Right lobe of liver (tissue), 6 donors: ENCODE measurements at regions not wholly inside any gene's neighbourhood (a gene's known extent, or its start where the extent isn't known, plus 50 kb on each side); places are given as distances from the start of the nearest gene placed in this dataset.
"Not testable (repeated sequence)": the region's sequence is repeated elsewhere in the genome, so short reads cannot be mapped to it uniquely, and the experiment has no call there.

ENCODE experiments used
- ATAC-seq, 4 donors: fragments of 200-7000 bp; cut with Tn5 transposase; one replicate each; pipeline ENCODE4 v1.9.1; 2020; ENCODE audit warnings: mild to moderate bottlenecking in 4 of 4, moderate library complexity in 4 of 4
- DNase-seq, 3 donors: peaks; one replicate each; pipeline ENCODE4 v3.0.0-alpha.2; 2020
- H3K27ac ChIP-seq, 3 donors: fragments of 200-600 bp; one replicate each; pipeline ENCODE4 v1.8.0; 2022
- H3K27me3 ChIP-seq, 2 donors: fragments of 200-600 bp; one replicate each; pipeline ENCODE4 v1.8.0; 2022
- H3K36me3 ChIP-seq, 4 donors: fragments of 200-600 bp; sonication (generic) in 1 of 4; one replicate each; pipeline versions ENCODE4 v1.5.1 to v1.8.0; 2017 to 2022; ENCODE audit warnings: control low read depth in 1 of 4
- H3K4me1 ChIP-seq, 4 donors: fragments of 200-600 bp; sonication (generic) in 1 of 4; one replicate each; pipeline versions ENCODE4 v1.5.1 to v1.8.0; 2017 to 2022; ENCODE audit warnings: control low read depth in 1 of 4
- H3K4me3 ChIP-seq, 3 donors: fragments of 200-600 bp; one replicate each; pipeline ENCODE4 v1.8.0; 2022
- H3K9me3 ChIP-seq, 4 donors: fragments of 200-600 bp; sonication (generic) in 1 of 4; one replicate each; pipeline versions ENCODE4 v1.5.1 to v1.8.0; 2017 to 2022; ENCODE audit warnings: control low read depth in 1 of 4
- CTCF ChIP-seq, 4 donors: fragments of 200-600 bp in 3 of 4; fragments of 450-650 bp in 1 of 4; IDR thresholded peaks; one replicate each; pipeline versions ENCODE4 v1.5.1 to v1.8.0; 2016 to 2022; ENCODE audit warnings: antibody characterized with exemption in 4 of 4, mild to moderate bottlenecking in 2 of 4
- POLR2A ChIP-seq: fragments of 450-650 bp; IDR thresholded peaks from one replicate; pipeline ENCODE4 v1.6.1; 2017; ENCODE audit warnings: antibody characterized with exemption, mild to moderate bottlenecking
- WGBS: methylation state at CpG from one replicate; pipeline ENCODE4 v1.1.6; 2018; ENCODE audit warnings: low coverage, low lambda C conversion rate; ENCODE audit not compliant: insufficient coverage; ENCODE audit errors: missing lambda C conversion rate; 5-methylcytosine and 5-hydroxymethylcytosine counted together
- intact Hi-C, 2 donors: fragments of 100-400 bp; cut with DNase I; formaldehyde crosslinking; loops; one replicate each; pipeline versions ENCODE4 v1.11.2 to v1.14.1; 2022
- donor health status: DM: no; HTN: yes; CAD: no.
- donor health status: DM: no; HTN: no; CAD: no.
- donor health status: DM: no; HTN: no; CAD: no.
- donor health status: DM: no; HTN: yes; CAD: no.
- donor health status: DM: no; HTN: yes; CAD: no.

DNA sequence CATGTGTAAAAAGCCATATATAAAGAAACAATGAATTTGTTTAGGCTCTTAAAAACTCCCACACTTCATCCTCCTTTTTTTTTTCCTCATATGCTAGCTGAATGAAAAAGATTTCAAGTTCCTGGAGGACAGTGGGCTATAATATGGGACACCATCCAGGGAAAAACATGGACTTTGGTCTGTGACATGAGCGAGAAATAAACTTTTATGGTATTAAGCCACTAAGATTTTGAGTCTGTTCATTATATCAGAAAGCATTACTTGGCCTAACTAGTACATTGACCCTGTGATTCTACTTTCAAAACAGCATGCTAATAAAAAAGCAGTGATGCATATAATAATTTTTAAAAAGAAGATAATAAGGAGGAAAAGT, 392.3 kb upstream of the CAMK1G start:
- peak; percentile 25 to 71 (median 56) for ATAC-seq
- H3K9me3 ChIP-seq = peaks cover 0 to 2% (median 0%) of the 10 kb centered on the region in 4 donors
- DNase-seq = no peak
- 14% methylated on average over 1 of the region's 1 CpG for WGBS
- H3K27me3 ChIP-seq = no peaks in the 10 kb centered on the region
- H3K27ac ChIP-seq = no peak overlapping the region
- TF ChIP-seq POLR2A (no peak), CTCF (IDR thresholded peaks at IDR 0.05) (no peak)
- H3K4me1 ChIP-seq = no peaks in the 10 kb centered on the region
- intact Hi-C loops = no loop called here
- no peaks in the 10 kb centered on the region for H3K36me3 ChIP-seq
- H3K4me3 ChIP-seq = no peak overlapping the region

DNA sequence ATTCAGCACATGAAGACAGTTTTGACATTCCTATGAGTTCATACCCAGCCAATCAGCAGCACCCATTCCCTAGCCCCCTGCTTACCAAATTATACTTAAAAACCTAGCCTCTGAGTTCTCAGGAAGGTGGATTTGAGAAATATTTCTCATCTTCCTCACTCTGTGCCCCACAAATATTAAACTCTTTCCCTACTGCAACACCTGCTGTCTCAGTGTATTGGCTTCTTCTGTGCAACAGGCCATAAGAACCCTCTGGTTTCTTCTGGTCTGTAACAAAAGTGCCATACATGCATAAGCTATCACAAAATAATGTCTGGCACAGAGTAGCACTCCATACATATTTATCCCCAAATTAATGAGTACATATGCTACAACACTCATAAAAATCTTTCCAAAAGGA, 387.4 kb upstream of the CAMK1G start:
- H3K4me3 ChIP-seq = no peak overlapping the region
- intact Hi-C loops = no loop called here
- ATAC-seq (no peak), DNase-seq (no peak)
- no peaks in the 10 kb centered on the region for H3K27me3 ChIP-seq
- no peak overlapping the region for H3K27ac ChIP-seq
- no peaks in the 10 kb centered on the region for H3K36me3 ChIP-seq
- peaks cover 0 to 7% (median 0%) of the 10 kb centered on the region in 4 donors for H3K9me3 ChIP-seq
- TF ChIP-seq POLR2A (no peak), CTCF (IDR thresholded peaks at IDR 0.05) (no peak)
- no peaks in the 10 kb centered on the region for H3K4me1 ChIP-seq

GRCh38 chr1:209198961-209199750, 384.4 kb upstream of the CAMK1G start:
- H3K27me3 ChIP-seq = no peaks in the 10 kb centered on the region
- intact Hi-C loops = no loop called here
- TF ChIP-seq CTCF (IDR thresholded peaks at IDR 0.05) = no peak
- TF ChIP-seq POLR2A = no peak
- no peak overlapping the region for H3K27ac ChIP-seq
- DNase-seq = no peak
- WGBS = 54% methylated on average over 12 of the region's 12 CpGs
- H3K4me1 ChIP-seq = no peaks in the 10 kb centered on the region
- H3K4me3 ChIP-seq = no peak overlapping the region
- peaks cover 0 to 7% (median 0%) of the 10 kb centered on the region in 4 donors for H3K9me3 ChIP-seq
- no peak for ATAC-seq
- H3K36me3 ChIP-seq = no peaks in the 10 kb centered on the region

- Histone ChIP-seq H3K36me3 (no peaks in the 10 kb centered on the region), H3K27ac (no peak overlapping the region), H3K27me3 (no peaks in the 10 kb centered on the region), H3K4me3 (no peak overlapping the region), H3K9me3 (peaks cover 0 to 7% (median 0%) of the 10 kb centered on the region in 4 donors), H3K4me1 (no peaks in the 10 kb centered on the region)
- DNase-seq (no peak), ATAC-seq (no peak)
- WGBS = 29% methylated on average over 4 of the region's 4 CpGs
- no peak for TF ChIP-seq CTCF (IDR thresholded peaks at IDR 0.05)
- no peak for TF ChIP-seq POLR2A
- intact Hi-C loops = no loop called here
Observed at GRCh38 chr1:209199822-209200221, 383.7 kb upstream of the CAMK1G start.

DNA sequence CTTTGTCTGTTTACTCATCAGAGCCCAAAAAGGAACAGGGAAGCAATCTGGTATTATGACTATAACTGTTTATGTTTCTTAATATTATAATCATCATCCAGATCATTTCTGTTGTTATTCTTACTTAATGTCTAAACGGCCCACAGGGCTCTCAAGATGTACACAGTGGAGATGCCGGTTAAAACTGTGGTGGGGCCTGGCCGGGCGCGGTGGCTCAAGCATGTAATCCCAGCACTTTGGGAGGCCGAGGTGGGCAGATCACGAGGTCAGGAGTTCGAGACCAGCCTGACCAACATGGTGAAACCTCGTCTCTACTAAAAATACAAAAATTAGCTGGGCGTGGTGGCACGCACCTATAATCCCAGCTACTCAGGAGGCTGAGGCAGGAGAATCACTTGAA, 381.2 kb upstream of the CAMK1G start:
- H3K36me3 ChIP-seq, H3K27ac ChIP-seq, intact Hi-C loops, ATAC-seq, H3K4me1 ChIP-seq, DNase-seq, H3K9me3 ChIP-seq, H3K4me3 ChIP-seq, H3K27me3 ChIP-seq: not testable (repeated sequence)
- 72% methylated on average over 5 of the region's 11 CpGs for WGBS
